G401 (cell line): ENCODE measurements at regions not wholly inside any gene's neighbourhood (a gene's known extent, or its start where the extent isn't known, plus 50 kb on each side); places are given as distances from the start of the nearest gene placed in this dataset.
A peak's percentile ranks its signal among the peaks of the same experiment; 100 is the strongest.

Experiments used
- DNase-seq: peaks from one replicate; pipeline ENCODE4 v3.0.0-alpha.2; 2015; ENCODE audit warnings: low spot score
- in situ Hi-C: cut with HindIII; loops from 2 replicates; pipeline ENCODE4 v1.10.0; 2016; ENCODE audit warnings: low sequenced_read_pairs, mixed read lengths

- peak; percentile 79 for DNase-seq
- in situ Hi-C loops = no loop called here
Measured at GRCh38 chr2:239519089-239519920, 118.5 kb upstream of the HDAC4 start.

GRCh38 chr2:239518286-239519088 lies 117.7 kb upstream of the HDAC4 start:
- in situ Hi-C loops = no loop called here
- no peak for DNase-seq

GRCh38 chr2:239517686-239518085 lies 116.9 kb upstream of the HDAC4 start:
- DNase-seq = no peak
- in situ Hi-C loops = no loop called here

- in situ Hi-C loops = no loop called here
Measured at GRCh38 chr2:239516954-239517305, 116.1 kb upstream of the HDAC4 start.

GRCh38 chr2:239516286-239516953 lies 115.6 kb upstream of the HDAC4 start:
- in situ Hi-C loops = no loop called here
- no peak for DNase-seq

More at GRCh38 chr2:239516954-239517305, 116.1 kb upstream of the HDAC4 start:
- no peak for DNase-seq

- in situ Hi-C loops = no loop called here
- DNase-seq = no peak
Measured at GRCh38 chr2:239514754-239515530, 114.1 kb upstream of the HDAC4 start.

GRCh38 chr2:239512054-239512453 lies 111.2 kb upstream of the HDAC4 start:
- in situ Hi-C loops = no loop called here
- DNase-seq = no peak

- in situ Hi-C loops = no loop called here
- DNase-seq = no peak
Measured at GRCh38 chr2:239509373-239510143, 108.7 kb upstream of the HDAC4 start.

- in situ Hi-C loops = no loop called here
Measured at GRCh38 chr2:239508261-239508660, 107.4 kb upstream of the HDAC4 start.

GRCh38 chr2:239507576-239508258 lies 106.9 kb upstream of the HDAC4 start:
- in situ Hi-C loops = no loop called here
- DNase-seq = no peak

More at GRCh38 chr2:239508261-239508660, 107.4 kb upstream of the HDAC4 start:
- no peak for DNase-seq

- DNase-seq = no peak
- in situ Hi-C loops = no loop called here
Measured at GRCh38 chr2:239506961-239507360, 106.1 kb upstream of the HDAC4 start.

GRCh38 chr2:239506101-239506857 lies 105.5 kb upstream of the HDAC4 start:
- no peak for DNase-seq
- in situ Hi-C loops = no loop called here

- DNase-seq = no peak
- in situ Hi-C loops = no loop called here
Measured at GRCh38 chr2:239504643-239505235, 103.9 kb upstream of the HDAC4 start.

GRCh38 chr2:239502430-239503186 lies 101.8 kb upstream of the HDAC4 start:
- in situ Hi-C loops = no loop called here
- no peak for DNase-seq

GRCh38 chr2:239500574-239501550 lies 100.0 kb upstream of the HDAC4 start:
- no peak for DNase-seq
- in situ Hi-C loops = no loop called here
